ENCODE measurements at regions not wholly inside any gene's neighbourhood (a gene's known extent, or its start where the extent isn't known, plus 50 kb on each side); places are given as distances from the start of the nearest gene placed in this dataset.

GRCh38 chr2:41698678-41699422 is 349.0 kb upstream of the PKDCC start:
- H3K4me3 ChIP-seq (ENCODE audit: low read length in 2 of 2): no peak overlapping the region
- no peak overlapping the region for H2BK15ac ChIP-seq (ENCODE audit: low read length)
- no peak overlapping the region for H3K14ac ChIP-seq (ENCODE audit: low read length)
- no peak overlapping the region for H4K91ac ChIP-seq (ENCODE audit: low read depth, low read length, poor library complexity)
- no peak overlapping the region for H3K4ac ChIP-seq (ENCODE audit: low read length)
- no peaks in the 10 kb centered on the region for H3K79me1 ChIP-seq (ENCODE audit: low read depth, low read length)
- H3K4me1 ChIP-seq (ENCODE audit: control insufficient read depth in 2 of 2, insufficient read depth in 1 of 2, low read depth in 1 of 2, low read length in 2 of 2): no peaks in the 10 kb centered on the region
- H3K18ac ChIP-seq (ENCODE audit: low read length): no peak overlapping the region
- H3K36me3 ChIP-seq (replicated peaks in 1 of 2; ENCODE audit: control insufficient read depth in 2 of 2, insufficient read depth in 2 of 2, low read length in 2 of 2): no peaks in the 10 kb centered on the region
- no peak overlapping the region for H2AK5ac ChIP-seq (ENCODE audit: low read depth, low read length)
- H2BK12ac ChIP-seq (ENCODE audit: low read length): no peak overlapping the region
- no peak overlapping the region for H2BK120ac ChIP-seq (ENCODE audit: low read depth, low read length)
- H3K23ac ChIP-seq (ENCODE audit: low read depth, low read length, poor library complexity): no peak overlapping the region
- no peak overlapping the region for H2AFZ ChIP-seq (ENCODE audit: low read length)
- H3K9ac ChIP-seq (ENCODE audit: low read depth, low read length, poor library complexity): no peak overlapping the region
- DNase-seq (ENCODE audit: low spot score): peak; percentile 45
- H3K27me3 ChIP-seq (ENCODE audit: control insufficient read depth in 3 of 3, insufficient read depth in 3 of 3, low read depth in 1 of 3, low read length in 3 of 3): no peaks in the 10 kb centered on the region
- no CpG with 5 or more reads among the region's 18 CpGs for WGBS, 2 donors (ENCODE audit: extremely low coverage in 2 of 2, insufficient read length in 2 of 2, insufficient replicate concordance in 1 of 2)
- no peak overlapping the region for H3K27ac ChIP-seq (replicated peaks; ENCODE audit: low read length)
- no peak overlapping the region for H4K8ac ChIP-seq (ENCODE audit: low read depth, low read length)
- no peak overlapping the region for H3K4me2 ChIP-seq (ENCODE audit: insufficient read depth, low read length, poor library complexity, severe bottlenecking)
- H2BK5ac ChIP-seq (ENCODE audit: low read length): no peak overlapping the region
- no peaks in the 10 kb centered on the region for H3K9me3 ChIP-seq (replicated peaks in 1 of 2; ENCODE audit: control insufficient read depth in 2 of 2, insufficient read depth in 1 of 2, low read depth in 1 of 2, low read length in 2 of 2)

- H2AFZ ChIP-seq (ENCODE audit: low read length): no peak overlapping the region
- no peak overlapping the region for H2AK5ac ChIP-seq (ENCODE audit: low read depth, low read length)
- no peak overlapping the region for H4K91ac ChIP-seq (ENCODE audit: low read depth, low read length, poor library complexity)
- no peak overlapping the region for H2BK12ac ChIP-seq (ENCODE audit: low read length)
- H3K23ac ChIP-seq (ENCODE audit: low read depth, low read length, poor library complexity): no peak overlapping the region
- H3K27me3 ChIP-seq (ENCODE audit: control insufficient read depth in 3 of 3, insufficient read depth in 3 of 3, low read depth in 1 of 3, low read length in 3 of 3): no peaks in the 10 kb centered on the region
- no peak overlapping the region for H3K4me3 ChIP-seq (ENCODE audit: low read length in 2 of 2)
- no peak overlapping the region for H3K4me2 ChIP-seq (ENCODE audit: insufficient read depth, low read length, poor library complexity, severe bottlenecking)
- no peaks in the 10 kb centered on the region for H3K79me1 ChIP-seq (ENCODE audit: low read depth, low read length)
- no peak overlapping the region for H2BK15ac ChIP-seq (ENCODE audit: low read length)
- H2BK5ac ChIP-seq (ENCODE audit: low read length): no peak overlapping the region
- no peaks in the 10 kb centered on the region for H3K9me3 ChIP-seq (replicated peaks in 1 of 2; ENCODE audit: control insufficient read depth in 2 of 2, insufficient read depth in 1 of 2, low read depth in 1 of 2, low read length in 2 of 2)
- no peak overlapping the region for H3K4ac ChIP-seq (ENCODE audit: low read length)
- H4K8ac ChIP-seq (ENCODE audit: low read depth, low read length): no peak overlapping the region
- no peaks in the 10 kb centered on the region for H3K4me1 ChIP-seq (ENCODE audit: control insufficient read depth in 2 of 2, insufficient read depth in 1 of 2, low read depth in 1 of 2, low read length in 2 of 2)
- WGBS, 2 donors (ENCODE audit: extremely low coverage in 2 of 2, insufficient read length in 2 of 2, insufficient replicate concordance in 1 of 2): no CpG with 5 or more reads among the region's 3 CpGs
- no peak for DNase-seq (ENCODE audit: low spot score)
- no peak overlapping the region for H2BK120ac ChIP-seq (ENCODE audit: low read depth, low read length)
- no peak overlapping the region for H3K14ac ChIP-seq (ENCODE audit: low read length)
- H3K27ac ChIP-seq (replicated peaks; ENCODE audit: low read length): no peak overlapping the region
- no peak overlapping the region for H3K18ac ChIP-seq (ENCODE audit: low read length)
- no peak overlapping the region for H3K9ac ChIP-seq (ENCODE audit: low read depth, low read length, poor library complexity)
- no peaks in the 10 kb centered on the region for H3K36me3 ChIP-seq (replicated peaks in 1 of 2; ENCODE audit: control insufficient read depth in 2 of 2, insufficient read depth in 2 of 2, low read length in 2 of 2)
These were observed 346.6 kb upstream of the PKDCC start for GRCh38 chr2:41701231-41701630.

GRCh38 chr2:41703123-41703522 is 344.7 kb upstream of the PKDCC start:
- Histone ChIP-seq H3K14ac (ENCODE audit: low read length) (no peak overlapping the region), H3K79me1 (ENCODE audit: low read depth, low read length) (no peaks in the 10 kb centered on the region), H2BK15ac (ENCODE audit: low read length) (no peak overlapping the region), H3K9ac (ENCODE audit: low read depth, low read length, poor library complexity) (no peak overlapping the region), H3K23ac (ENCODE audit: low read depth, low read length, poor library complexity) (no peak overlapping the region), H3K4me3 (ENCODE audit: low read length in 2 of 2) (no peak overlapping the region), H3K4me1 (ENCODE audit: control insufficient read depth in 2 of 2, insufficient read depth in 1 of 2, low read depth in 1 of 2, low read length in 2 of 2) (no peaks in the 10 kb centered on the region), H2BK120ac (ENCODE audit: low read depth, low read length) (no peak overlapping the region), H2BK5ac (ENCODE audit: low read length) (no peak overlapping the region), H4K91ac (ENCODE audit: low read depth, low read length, poor library complexity) (no peak overlapping the region), H3K18ac (ENCODE audit: low read length) (no peak overlapping the region), H3K27me3 (ENCODE audit: control insufficient read depth in 3 of 3, insufficient read depth in 3 of 3, low read depth in 1 of 3, low read length in 3 of 3) (no peaks in the 10 kb centered on the region), H3K36me3 (replicated peaks in 1 of 2; ENCODE audit: control insufficient read depth in 2 of 2, insufficient read depth in 2 of 2, low read length in 2 of 2) (no peaks in the 10 kb centered on the region), H3K4ac (ENCODE audit: low read length) (no peak overlapping the region), H2AK5ac (ENCODE audit: low read depth, low read length) (no peak overlapping the region), H3K4me2 (ENCODE audit: insufficient read depth, low read length, poor library complexity, severe bottlenecking) (no peak overlapping the region), H4K8ac (ENCODE audit: low read depth, low read length) (no peak overlapping the region), H2BK12ac (ENCODE audit: low read length) (no peak overlapping the region), H2AFZ (ENCODE audit: low read length) (no peak overlapping the region), H3K9me3 (replicated peaks in 1 of 2; ENCODE audit: control insufficient read depth in 2 of 2, insufficient read depth in 1 of 2, low read depth in 1 of 2, low read length in 2 of 2) (no peaks in the 10 kb centered on the region), H3K27ac (replicated peaks; ENCODE audit: low read length) (no peak overlapping the region)
- WGBS, 2 donors (ENCODE audit: extremely low coverage in 2 of 2, insufficient read length in 2 of 2, insufficient replicate concordance in 1 of 2): no CpG with 5 or more reads among the region's 2 CpGs
- DNase-seq (ENCODE audit: low spot score): no peak

GRCh38 chr2:41705634-41706033 is 342.2 kb upstream of the PKDCC start:
- H3K18ac ChIP-seq (ENCODE audit: low read length): no peak overlapping the region
- H3K9ac ChIP-seq (ENCODE audit: low read depth, low read length, poor library complexity): no peak overlapping the region
- H3K23ac ChIP-seq (ENCODE audit: low read depth, low read length, poor library complexity): no peak overlapping the region
- no peak overlapping the region for H3K4me3 ChIP-seq (ENCODE audit: low read length in 2 of 2)
- no peak for DNase-seq (ENCODE audit: low spot score)
- no peaks in the 10 kb centered on the region for H3K36me3 ChIP-seq (replicated peaks in 1 of 2; ENCODE audit: control insufficient read depth in 2 of 2, insufficient read depth in 2 of 2, low read length in 2 of 2)
- no peak overlapping the region for H2AK5ac ChIP-seq (ENCODE audit: low read depth, low read length)
- H3K27me3 ChIP-seq (ENCODE audit: control insufficient read depth in 3 of 3, insufficient read depth in 3 of 3, low read depth in 1 of 3, low read length in 3 of 3): no peaks in the 10 kb centered on the region
- H3K4ac ChIP-seq (ENCODE audit: low read length): no peak overlapping the region
- H3K14ac ChIP-seq (ENCODE audit: low read length): no peak overlapping the region
- H2BK15ac ChIP-seq (ENCODE audit: low read length): no peak overlapping the region
- H2BK120ac ChIP-seq (ENCODE audit: low read depth, low read length): no peak overlapping the region
- H4K91ac ChIP-seq (ENCODE audit: low read depth, low read length, poor library complexity): no peak overlapping the region
- no peak overlapping the region for H2BK12ac ChIP-seq (ENCODE audit: low read length)
- H4K8ac ChIP-seq (ENCODE audit: low read depth, low read length): no peak overlapping the region
- no peak overlapping the region for H3K4me2 ChIP-seq (ENCODE audit: insufficient read depth, low read length, poor library complexity, severe bottlenecking)
- H3K79me1 ChIP-seq (ENCODE audit: low read depth, low read length): no peaks in the 10 kb centered on the region
- no peaks in the 10 kb centered on the region for H3K9me3 ChIP-seq (replicated peaks in 1 of 2; ENCODE audit: control insufficient read depth in 2 of 2, insufficient read depth in 1 of 2, low read depth in 1 of 2, low read length in 2 of 2)
- no CpG with 5 or more reads among the region's 4 CpGs for WGBS, 2 donors (ENCODE audit: extremely low coverage in 2 of 2, insufficient read length in 2 of 2, insufficient replicate concordance in 1 of 2)
- H2BK5ac ChIP-seq (ENCODE audit: low read length): no peak overlapping the region
- no peaks in the 10 kb centered on the region for H3K4me1 ChIP-seq (ENCODE audit: control insufficient read depth in 2 of 2, insufficient read depth in 1 of 2, low read depth in 1 of 2, low read length in 2 of 2)
- no peak overlapping the region for H2AFZ ChIP-seq (ENCODE audit: low read length)
- no peak overlapping the region for H3K27ac ChIP-seq (replicated peaks; ENCODE audit: low read length)
